ENCODE measurements at regions not wholly inside any gene's neighbourhood (a gene's known extent, or its start where the extent isn't known, plus 50 kb on each side); places are given as distances from the start of the nearest gene placed in this dataset.

DNA sequence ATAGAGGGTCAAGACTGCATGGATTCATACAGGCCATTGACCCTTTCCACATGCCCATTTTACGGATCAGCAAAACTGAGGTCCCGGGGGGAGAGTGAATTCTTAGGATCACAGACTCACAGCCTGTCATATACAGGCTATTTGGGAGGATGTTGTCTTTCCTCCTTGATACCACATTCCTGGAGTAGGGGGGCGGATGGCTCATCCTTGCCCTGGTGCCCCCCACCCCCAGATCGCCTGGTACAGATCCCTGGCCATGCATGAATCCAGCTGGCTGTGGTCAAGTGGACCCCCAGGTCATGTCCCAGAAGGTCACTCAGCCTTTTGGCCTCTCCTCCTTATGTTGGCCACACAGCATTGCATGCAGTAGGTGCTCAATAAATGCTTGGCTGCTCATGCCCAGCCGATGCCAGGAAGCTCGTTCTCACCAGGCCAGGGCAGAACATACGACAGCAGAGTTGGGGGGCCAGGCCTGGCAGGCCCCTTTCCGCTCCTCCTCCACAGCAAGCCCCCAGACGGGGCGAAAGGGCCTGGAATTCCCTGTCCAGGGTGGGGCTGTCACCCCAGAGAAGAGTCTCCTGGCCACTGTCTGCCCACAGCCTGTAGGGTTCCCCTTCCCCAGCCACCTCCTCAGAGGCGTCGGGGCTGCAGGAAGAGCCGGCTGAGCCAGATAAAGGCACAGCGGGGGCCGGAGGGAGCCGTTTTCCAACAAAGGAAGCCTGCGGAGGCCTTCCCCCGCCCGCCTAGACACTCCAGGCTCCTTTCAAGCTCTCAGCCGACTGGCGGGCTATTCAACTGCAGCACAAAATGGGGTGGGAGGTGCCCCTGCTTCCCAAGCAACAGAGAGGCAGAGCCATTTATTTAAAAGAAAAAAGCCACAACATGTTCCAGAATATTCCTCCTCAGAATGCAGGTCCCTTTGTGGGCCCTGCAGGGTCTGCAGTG, 215.7 kb upstream of the CIBAR2 start:
- no peak for DNase-seq (ENCODE audit: low read depth)
- TF ChIP-seq, protein P1, sequence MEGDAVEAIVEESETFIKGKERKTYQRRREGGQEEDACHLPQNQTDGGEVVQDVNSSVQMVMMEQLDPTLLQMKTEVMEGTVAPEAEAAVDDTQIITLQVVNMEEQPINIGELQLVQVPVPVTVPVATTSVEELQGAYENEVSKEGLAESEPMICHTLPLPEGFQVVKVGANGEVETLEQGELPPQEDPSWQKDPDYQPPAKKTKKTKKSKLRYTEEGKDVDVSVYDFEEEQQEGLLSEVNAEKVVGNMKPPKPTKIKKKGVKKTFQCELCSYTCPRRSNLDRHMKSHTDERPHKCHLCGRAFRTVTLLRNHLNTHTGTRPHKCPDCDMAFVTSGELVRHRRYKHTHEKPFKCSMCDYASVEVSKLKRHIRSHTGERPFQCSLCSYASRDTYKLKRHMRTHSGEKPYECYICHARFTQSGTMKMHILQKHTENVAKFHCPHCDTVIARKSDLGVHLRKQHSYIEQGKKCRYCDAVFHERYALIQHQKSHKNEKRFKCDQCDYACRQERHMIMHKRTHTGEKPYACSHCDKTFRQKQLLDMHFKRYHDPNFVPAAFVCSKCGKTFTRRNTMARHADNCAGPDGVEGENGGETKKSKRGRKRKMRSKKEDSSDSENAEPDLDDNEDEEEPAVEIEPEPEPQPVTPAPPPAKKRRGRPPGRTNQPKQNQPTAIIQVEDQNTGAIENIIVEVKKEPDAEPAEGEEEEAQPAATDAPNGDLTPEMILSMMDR (IDR thresholded peaks at IDR 0.05; ENCODE audit: control insufficient read depth, insufficient read depth, low read depth, low read length, missing control alignments) = no peak
- H3K4me3 ChIP-seq (ENCODE audit: control insufficient read depth, low read depth, low read length) = no peak overlapping the region

- TF ChIP-seq, protein P1 (IDR thresholded peaks at IDR 0.05; ENCODE audit: control insufficient read depth, insufficient read depth, low read depth, low read length, missing control alignments) = no peak
- H3K4me3 ChIP-seq (ENCODE audit: control insufficient read depth, low read depth, low read length) = no peak overlapping the region
- no peak for DNase-seq (ENCODE audit: low read depth)
Observed at GRCh38 chr16:85328676-85329058, 216.4 kb upstream of the CIBAR2 start.

- TF ChIP-seq, protein P1 (IDR thresholded peaks at IDR 0.05; ENCODE audit: control insufficient read depth, insufficient read depth, low read depth, low read length, missing control alignments) = no peak
- no peak for DNase-seq (ENCODE audit: low read depth)
- no peak overlapping the region for H3K4me3 ChIP-seq (ENCODE audit: control insufficient read depth, low read depth, low read length)
Observed at GRCh38 chr16:85329059-85329812, 217.0 kb upstream of the CIBAR2 start.

- no peak overlapping the region for H3K4me3 ChIP-seq (ENCODE audit: control insufficient read depth, low read depth, low read length)
- no peak for DNase-seq (ENCODE audit: low read depth)
- TF ChIP-seq, protein P1 (IDR thresholded peaks at IDR 0.05; ENCODE audit: control insufficient read depth, insufficient read depth, low read depth, low read length, missing control alignments) = no peak
Observed at GRCh38 chr16:85330006-85330693, 217.9 kb upstream of the CIBAR2 start.

GRCh38 chr16:85330694-85331188, 218.5 kb upstream of the CIBAR2 start:
- H3K4me3 ChIP-seq (ENCODE audit: control insufficient read depth, low read depth, low read length) = no peak overlapping the region
- TF ChIP-seq, protein P1 (IDR thresholded peaks at IDR 0.05; ENCODE audit: control insufficient read depth, insufficient read depth, low read depth, low read length, missing control alignments) = peak; percentile 68
- peak; percentile 81 for DNase-seq (ENCODE audit: low read depth)

DNA sequence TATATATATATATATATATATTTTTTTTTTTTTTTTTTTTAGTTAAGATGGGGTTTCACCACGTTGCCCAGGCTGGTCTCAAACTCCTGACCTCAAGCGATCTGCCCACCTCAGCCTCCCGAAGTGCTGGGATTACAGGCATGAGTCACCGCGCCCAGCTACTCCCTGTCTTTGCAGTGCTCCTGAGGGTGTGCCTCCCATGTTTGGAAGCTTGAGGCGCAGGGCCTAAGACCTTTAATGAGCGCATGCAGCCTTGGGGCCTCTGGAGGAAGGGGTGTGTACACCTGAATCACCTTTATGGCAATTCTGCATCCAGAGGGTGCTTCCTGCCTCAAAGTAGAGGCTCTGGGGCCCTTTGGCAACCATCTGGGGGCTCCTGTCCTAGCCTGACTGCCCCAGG, 219.4 kb upstream of the CIBAR2 start:
- TF ChIP-seq, protein P1 (IDR thresholded peaks at IDR 0.05; ENCODE audit: control insufficient read depth, insufficient read depth, low read depth, low read length, missing control alignments) = no peak
- no peak for DNase-seq (ENCODE audit: low read depth)
- no peak overlapping the region for H3K4me3 ChIP-seq (ENCODE audit: control insufficient read depth, low read depth, low read length)
